Liver (tissue), 3 donors: ENCODE measurements at regions not wholly inside any gene's neighbourhood (a gene's known extent, or its start where the extent isn't known, plus 50 kb on each side); places are given as distances from the start of the nearest gene placed in this dataset.

ENCODE experiments used
- CTCF ChIP-seq: fragments of 150-350 bp; IDR thresholded peaks from 2 replicates; pipeline ENCODE4 v1.5.1; 2017; ENCODE audit warnings: improper control_type of control experiment, low read depth, low read length; ENCODE audit not compliant: missing input control
- RAD21 ChIP-seq, 2 donors: IDR thresholded peaks; 2 replicates each; pipeline ENCODE4 v1.6.1; 2016; ENCODE audit warnings: antibody characterized with exemption in 2 of 2, mild to moderate bottlenecking in 2 of 2
- REST ChIP-seq: IDR thresholded peaks from 2 replicates; pipeline ENCODE4 v1.6.1; 2016; ENCODE audit warnings: antibody characterized with exemption, mild to moderate bottlenecking
- donor health status: healthy.
- donor health status: healthy.

GRCh38 chr15:23758891-23759290 is 71.8 kb upstream of the NDN start:
- TF ChIP-seq CTCF (no peak), RAD21 (IDR thresholded peaks at IDR 0.05) (no peak), REST (no peak)
